Stimulated activated CD4-positive, alpha-beta T cell treated with anti-CD3 and anti-CD28 coated beads, Interleukin-4, amount 100 ng/mL, for 1 hour (primary cell): ENCODE measurements at regions not wholly inside any gene's neighbourhood (a gene's known extent, or its start where the extent isn't known, plus 50 kb on each side); places are given as distances from the start of the nearest gene placed in this dataset.

Experiments used
- DNase-seq: peaks from one replicate; pipeline ENCODE4 v3.0.0-alpha.2; 2020

- no peak for DNase-seq
These were observed 183.7 kb upstream of the NAALADL2 start for GRCh38 chr3:174675406-174675805.

GRCh38 chr3:174681784-174682183 lies 177.3 kb upstream of the NAALADL2 start:
- no peak for DNase-seq

GRCh38 chr3:174685796-174686195 lies 173.3 kb upstream of the NAALADL2 start:
- DNase-seq, result no peak

- DNase-seq, result no peak
These were observed 161.8 kb upstream of the NAALADL2 start for GRCh38 chr3:174697310-174697709.

- DNase-seq, result no peak
These were observed 158.4 kb upstream of the NAALADL2 start for GRCh38 chr3:174700736-174701135.

GRCh38 chr3:174710612-174711011 lies 148.5 kb upstream of the NAALADL2 start:
- DNase-seq, result no peak

GRCh38 chr3:174715386-174715785 lies 143.7 kb upstream of the NAALADL2 start:
- DNase-seq, result no peak

- DNase-seq, result no peak
These were observed 142.1 kb upstream of the NAALADL2 start for GRCh38 chr3:174716956-174717505.

GRCh38 chr3:174720717-174721116 lies 138.4 kb upstream of the NAALADL2 start:
- no peak for DNase-seq

- no peak for DNase-seq
These were observed 133.8 kb upstream of the NAALADL2 start for GRCh38 chr3:174725303-174725702.

- DNase-seq, result no peak
These were observed 121.2 kb upstream of the NAALADL2 start for GRCh38 chr3:174737966-174738365.

GRCh38 chr3:174749143-174749542 lies 110.0 kb upstream of the NAALADL2 start:
- DNase-seq, result no peak

GRCh38 chr3:174755833-174756829 lies 103.0 kb upstream of the NAALADL2 start:
- no peak for DNase-seq

GRCh38 chr3:174758943-174759342 lies 100.2 kb upstream of the NAALADL2 start:
- no peak for DNase-seq

GRCh38 chr3:174767406-174767805 lies 91.7 kb upstream of the NAALADL2 start:
- no peak for DNase-seq

GRCh38 chr3:174767853-174768382 lies 91.2 kb upstream of the NAALADL2 start:
- DNase-seq, result no peak

- no peak for DNase-seq
These were observed 90.0 kb upstream of the NAALADL2 start for GRCh38 chr3:174769171-174769570.

GRCh38 chr3:174775603-174776002 lies 83.5 kb upstream of the NAALADL2 start:
- DNase-seq, result no peak

- no peak for DNase-seq
These were observed 83.0 kb upstream of the NAALADL2 start for GRCh38 chr3:174776123-174776522.

GRCh38 chr3:174776636-174777035 lies 82.5 kb upstream of the NAALADL2 start:
- DNase-seq, result no peak

GRCh38 chr3:174777813-174778212 lies 81.3 kb upstream of the NAALADL2 start:
- DNase-seq, result no peak

GRCh38 chr3:174783502-174783901 lies 75.6 kb upstream of the NAALADL2 start:
- no peak for DNase-seq

- DNase-seq, result no peak
These were observed 74.8 kb upstream of the NAALADL2 start for GRCh38 chr3:174784206-174784934.
